SK-N-SH (cell line): ENCODE measurements at regions not wholly inside any gene's neighbourhood (a gene's known extent, or its start where the extent isn't known, plus 50 kb on each side); places are given as distances from the start of the nearest gene placed in this dataset.

ENCODE experiments used
- CTCF ChIA-PET: fragments of 300-600, 350-600 bp; formaldehyde crosslinking; extraction: SDS; loops from one replicate; lab custom pipeline; 2021; lab: Yijun Ruan, JAX
- POLR2A ChIA-PET: fragments of 350-600 bp; sonication (Branson Sonifier 250); formaldehyde crosslinking; extraction: SDS; loops from one replicate; lab custom pipeline; 2020; ENCODE audit warnings: antibody characterized with exemption, inconsistent platforms; lab: Yijun Ruan, JAX
- DNase-seq: peaks from one replicate; pipeline ENCODE4 v3.0.0; 2012
- H2AFZ ChIP-seq: fragments of 200-600 bp; sonication (generic); 2 replicates; pipeline ENCODE4 v1.8.1; 2016; ENCODE audit warnings: antibody characterized with exemption, mild to moderate bottlenecking, low read depth
- H3F3A ChIP-seq: fragments of 200-600 bp; sonication (generic); replicated peaks from 2 replicates; pipeline ENCODE3; 2016; ENCODE audit warnings: antibody characterized with exemption, mild to moderate bottlenecking; ENCODE audit not compliant: insufficient read depth
- H3K27ac ChIP-seq, 2 experiments: fragments of 200-500 bp in 1 of 2; fragments of 200-600 bp in 1 of 2; sonication (Bioruptor generic) in 1 of 2; sonication (generic), shearing (Covaris generic) in 1 of 2; 2 replicates each; pipeline versions ENCODE4 v1.5.1 to v1.6.1; 2014 to 2016; ENCODE audit warnings: low read depth in 2 of 2, inconsistent platforms in 1 of 2, low read length in 1 of 2, mild to moderate bottlenecking in 1 of 2, mixed read lengths in 1 of 2
- H3K27me3 ChIP-seq: fragments of 200-600 bp; sonication (generic), shearing (Covaris generic); 2 replicates; pipeline ENCODE4 v1.6.1; 2016; ENCODE audit warnings: mixed run types; ENCODE audit not compliant: insufficient read depth
- H3K36me3 ChIP-seq, 2 experiments: fragments of 200-500 bp in 1 of 2; fragments of 200-600 bp in 1 of 2; sonication (Bioruptor generic) in 1 of 2; sonication (generic) in 1 of 2; replicated peaks in 1 of 2; 2 replicates each; pipeline versions ENCODE3 to v1.5.1; 2014 to 2016; ENCODE audit warnings: low read length in 1 of 2, mild to moderate bottlenecking in 1 of 2; ENCODE audit not compliant: insufficient read depth in 2 of 2, control insufficient read depth in 1 of 2
- H3K4me1 ChIP-seq, 2 experiments: fragments of 200-500 bp in 1 of 2; fragments of 200-600 bp in 1 of 2; sonication (Bioruptor generic) in 1 of 2; sonication (generic), shearing (Covaris generic) in 1 of 2; 2 replicates each; pipeline versions ENCODE4 v1.5.1 to v1.6.1; 2014 to 2016; ENCODE audit warnings: low read depth in 1 of 2, low read length in 1 of 2, mixed run types in 1 of 2; ENCODE audit not compliant: insufficient read depth in 2 of 2, control insufficient read depth in 1 of 2
- H3K4me2 ChIP-seq: fragments of 200-600 bp; sonication (generic), shearing (Covaris generic); 2 replicates; pipeline ENCODE4 v1.6.1; 2017; ENCODE audit warnings: mixed run types
- H3K4me3 ChIP-seq, 2 experiments: fragments of 200-500 bp in 1 of 2; fragments of 200-600 bp in 1 of 2; sonication (Bioruptor generic) in 1 of 2; sonication (generic), shearing (Covaris generic) in 1 of 2; 2 replicates each; pipeline versions ENCODE4 v1.5.1 to v1.8.1; 2014 to 2016; ENCODE audit warnings: low read depth in 2 of 2, inconsistent platforms in 1 of 2, low read length in 1 of 2, mild to moderate bottlenecking in 1 of 2, mixed read lengths in 1 of 2, moderate library complexity in 1 of 2
- H3K79me2 ChIP-seq: fragments of 200-600 bp; sonication (generic); 2 replicates; pipeline ENCODE4 v1.8.1; 2017; ENCODE audit warnings: mild to moderate bottlenecking; ENCODE audit not compliant: insufficient read depth
- H3K9ac ChIP-seq: fragments of 200-600 bp; sonication (generic); 2 replicates; pipeline ENCODE4 v1.6.1; 2017; ENCODE audit warnings: mixed run types
- H3K9me2 ChIP-seq: fragments of 200-600 bp; sonication (generic); 2 replicates; pipeline ENCODE4 v1.6.1; 2017; ENCODE audit warnings: mixed run types
- H3K9me3 ChIP-seq: fragments of 200-600 bp; sonication (generic); 2 replicates; pipeline ENCODE4 v1.6.1; 2017; ENCODE audit warnings: mixed run types, mild to moderate bottlenecking, moderate library complexity
- H4K20me1 ChIP-seq: fragments of 200-600 bp; sonication (generic); 2 replicates; pipeline ENCODE4 v1.6.1; 2017; ENCODE audit warnings: mild to moderate bottlenecking, mixed run types; ENCODE audit not compliant: insufficient read depth
- CTCF ChIP-seq: fragments of 200-600 bp; sonication (generic); IDR thresholded peaks from 2 replicates; pipeline ENCODE4 v1.6.1; 2017; ENCODE audit warnings: antibody characterized with exemption, mild to moderate bottlenecking, moderate library complexity
- ELF1 ChIP-seq: IDR thresholded peaks from 2 replicates; pipeline ENCODE4 v1.4.0; 2012
- EP300 ChIP-seq, 2 experiments: IDR thresholded peaks; 2 replicates each; pipeline versions ENCODE4 v1.4.0 to v1.6.1; 2012; ENCODE audit warnings: borderline replicate concordance in 1 of 2, low read depth in 1 of 2, low read length in 1 of 2
- EZH2phosphoT487 ChIP-seq: fragments of 200-600 bp; sonication (generic); IDR thresholded peaks from 2 replicates; pipeline ENCODE4 v1.6.1; 2017; ENCODE audit warnings: low read depth, mixed run types, mild to moderate bottlenecking, antibody characterized with exemption, moderate library complexity, borderline replicate concordance
- FOXM1 ChIP-seq: IDR thresholded peaks from 2 replicates; pipeline ENCODE4 v1.4.0; 2012; ENCODE audit warnings: low read depth, mild to moderate bottlenecking
- GABPA ChIP-seq: IDR thresholded peaks from 2 replicates; pipeline ENCODE4 v1.4.0; 2012; ENCODE audit warnings: low read depth, mild to moderate bottlenecking
- IRF3 ChIP-seq: fragments of 150-350 bp; IDR thresholded peaks from 2 replicates; pipeline ENCODE4 v1.6.1; 2016; ENCODE audit warnings: mild to moderate bottlenecking, low read depth, low read length
- MAX ChIP-seq: IDR thresholded peaks from 2 replicates; pipeline ENCODE4 v1.4.0; 2012; ENCODE audit warnings: low read depth
- MEF2A ChIP-seq: IDR thresholded peaks from 2 replicates; pipeline ENCODE4 v1.4.0; 2012; ENCODE audit warnings: low read depth, borderline replicate concordance
- NFIC ChIP-seq: IDR thresholded peaks from 2 replicates; pipeline ENCODE4 v1.4.0; 2012; ENCODE audit warnings: borderline replicate concordance
- NRF1 ChIP-seq: IDR thresholded peaks from 2 replicates; pipeline ENCODE4 v1.6.1; 2012; ENCODE audit warnings: low read depth, mild to moderate bottlenecking, low read length
- PBX3 ChIP-seq: IDR thresholded peaks from 2 replicates; pipeline ENCODE4; 2012
- POLR2AphosphoS5 ChIP-seq: IDR thresholded peaks from 2 replicates; pipeline ENCODE4 v1.6.1; 2012; ENCODE audit warnings: low read depth, low read length
- TCF12 ChIP-seq: IDR thresholded peaks from 2 replicates; pipeline ENCODE4 v1.4.0; 2012
- TEAD4 ChIP-seq: IDR thresholded peaks from 2 replicates; pipeline ENCODE4 v1.4.0; 2012; ENCODE audit warnings: mild to moderate bottlenecking, borderline replicate concordance; ENCODE audit not compliant: insufficient read depth
- USF1 ChIP-seq: IDR thresholded peaks from 2 replicates; pipeline ENCODE4 v1.4.0; 2012; ENCODE audit warnings: low read depth, borderline replicate concordance
- USF2 ChIP-seq: fragments of 150-350 bp; IDR thresholded peaks from 2 replicates; pipeline ENCODE4 v1.6.1; 2017; ENCODE audit warnings: antibody characterized with exemption, low read length, low read depth, borderline replicate concordance
- YY1 ChIP-seq: IDR thresholded peaks from 2 replicates; pipeline ENCODE4 v1.4.0; 2012; ENCODE audit warnings: low read depth, mild to moderate bottlenecking
- ZBTB33 ChIP-seq: IDR thresholded peaks from 2 replicates; pipeline ENCODE4 v1.4.0; 2012; ENCODE audit warnings: low read depth, borderline replicate concordance
- WGBS: methylation state at CpG from one replicate; pipeline ENCODE4 v1.1.6; 2017; ENCODE audit warnings: low lambda C conversion rate; 5-methylcytosine and 5-hydroxymethylcytosine counted together

- WGBS, result 32% methylated on average over 4 of the region's 4 CpGs
- Histone ChIP-seq H3K4me3 (no peak overlapping the region), H3K36me3 (no peaks in the 10 kb centered on the region), H4K20me1 (no peaks in the 10 kb centered on the region), H3K4me1 (peaks cover 10 to 41% of the 10 kb centered on the region in 2 experiments; a peak in 2 of 4 replicates), H3F3A (peaks cover 20% of the 10 kb centered on the region)
- no peak for DNase-seq
- TF ChIP-seq MEF2A (no peak), TEAD4 (0 out of 2 replicates have a peak, but pooled peaks have one; percentile 17), PBX3 (peak; percentile 31), TCF12 (peak; percentile 23; the same call in 1 of the 2 replicates), EP300 (IDR thresholded peaks at IDR 0.05; ENCODE audit: borderline replicate concordance in 1 of 2, low read depth in 1 of 2, low read length in 1 of 2) (peak in 1 of 2 experiments; percentile 21; a peak in 1 of 4 replicates), NFIC (peak; percentile 53; the same call in 1 of the 2 replicates), ELF1 (no peak), GABPA (peak; percentile 44; the same call in 1 of the 2 replicates)
- TF ChIP-seq, all 33 proteins: peak for 6
- Histone ChIP-seq H3K9ac (no peak overlapping the region), H3K9me3 (no peaks in the 10 kb centered on the region), H3K4me2 (peak overlapping the region; percentile 1), H3K79me2 (no peaks in the 10 kb centered on the region), H3K27ac (peak overlapping the region in 1 of 2 experiments; percentile 42; a peak in 2 of 4 replicates), H2AFZ (peak overlapping the region; percentile 11; the same call in 1 of the 2 replicates), H3K9me2 (no peaks in the 10 kb centered on the region), H3K27me3 (no peaks in the 10 kb centered on the region)
- ChIA-PET CTCF (interaction anchor here (1.2 kb wide), 1 partner anchor 344 kb away, joined by 3 read pairs; no protein-coding TSS in a partner anchor), POLR2A (no interaction called here)
Measured at GRCh38 chr2:30362468-30363081, 84.5 kb upstream of the LCLAT1 start.

- Histone ChIP-seq H4K20me1 (no peaks in the 10 kb centered on the region), H3K9me3 (no peaks in the 10 kb centered on the region), H3K36me3 (no peaks in the 10 kb centered on the region), H3K4me1 (peaks cover 10 to 41% of the 10 kb centered on the region in 2 experiments; a peak in 2 of 4 replicates), H3K79me2 (no peaks in the 10 kb centered on the region), H3K4me2 (no peak overlapping the region), H3K27me3 (no peaks in the 10 kb centered on the region), H3K9ac (no peak overlapping the region), H2AFZ (no peak overlapping the region), H3K9me2 (no peaks in the 10 kb centered on the region), H3K27ac (peak overlapping the region in 1 of 2 experiments; percentile 42; a peak in 1 of 4 replicates), H3F3A (peaks cover 20% of the 10 kb centered on the region), H3K4me3 (no peak overlapping the region)
- WGBS, result 67% methylated on average over 3 of the region's 3 CpGs
- DNase-seq, result no peak
- ChIA-PET POLR2A (no interaction called here), CTCF (interaction anchor here (1.2 kb wide), 1 partner anchor 343 kb away, joined by 3 read pairs; no protein-coding TSS in a partner anchor)
- TF ChIP-seq USF2 (no peak), USF1 (no peak), CTCF (no peak), YY1 (no peak), ZBTB33 (no peak), IRF3 (no peak), NRF1 (no peak), POLR2AphosphoS5 (no peak), FOXM1 (no peak), MAX (no peak), EZH2phosphoT487 (no peak), MEF2A (no peak)
Measured at GRCh38 chr2:30363406-30363805, 83.6 kb upstream of the LCLAT1 start.
